Caki2 (cell line): ENCODE measurements at regions not wholly inside any gene's neighbourhood (a gene's known extent, or its start where the extent isn't known, plus 50 kb on each side); places are given as distances from the start of the nearest gene placed in this dataset.

Experiments
- DNase-seq: peaks from one replicate; pipeline ENCODE4 v3.0.0-alpha.2; 2015; ENCODE audit warnings: low read depth
- in situ Hi-C: cut with HindIII; loops from 2 replicates; pipeline ENCODE4 v1.10.0; 2016; ENCODE audit warnings: low sequenced_read_pairs, low pct_unique_long_range_greater_than_20kb, mixed read lengths

DNA sequence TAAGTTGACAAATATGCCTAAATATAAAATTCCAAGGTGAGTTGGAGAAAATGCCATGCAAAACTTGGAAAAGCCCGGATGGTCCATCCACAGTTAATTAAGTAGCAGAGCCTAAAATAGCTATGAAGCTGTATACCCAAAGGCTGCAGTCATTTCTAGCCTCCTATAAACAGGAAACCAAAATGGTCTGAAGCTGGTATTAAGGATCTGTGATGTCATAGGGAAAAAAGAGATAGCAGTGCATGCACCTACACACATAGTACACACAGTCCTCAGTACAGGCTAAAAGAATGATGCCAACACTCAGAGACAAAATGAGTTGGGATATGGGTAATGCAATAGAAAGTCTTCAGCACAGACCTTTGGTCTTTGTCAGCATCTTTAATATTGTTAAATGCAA is 736.9 kb downstream of the EFNB2 start:
- in situ Hi-C loops = no loop called here
- no peak for DNase-seq

DNA sequence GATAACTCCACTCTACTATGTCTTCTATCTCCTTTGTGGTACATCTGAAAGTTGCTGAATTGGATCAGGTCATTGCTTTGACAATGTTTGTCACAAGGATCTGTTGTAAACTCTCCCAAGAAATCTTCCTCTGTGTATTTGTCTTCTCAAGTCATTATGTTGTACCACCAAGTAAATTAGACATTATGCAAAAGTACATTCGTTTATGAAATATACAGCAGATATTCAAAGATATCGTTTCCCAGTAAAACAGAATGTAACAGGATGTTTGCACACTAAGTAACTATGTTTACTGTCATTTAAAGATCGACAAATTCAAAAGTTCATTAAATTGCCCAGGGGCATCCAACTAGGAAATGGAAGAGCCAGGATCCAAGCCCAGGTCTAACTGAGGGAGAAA is 739.4 kb downstream of the EFNB2 start:
- in situ Hi-C loops = no loop called here
- DNase-seq = no peak

DNA sequence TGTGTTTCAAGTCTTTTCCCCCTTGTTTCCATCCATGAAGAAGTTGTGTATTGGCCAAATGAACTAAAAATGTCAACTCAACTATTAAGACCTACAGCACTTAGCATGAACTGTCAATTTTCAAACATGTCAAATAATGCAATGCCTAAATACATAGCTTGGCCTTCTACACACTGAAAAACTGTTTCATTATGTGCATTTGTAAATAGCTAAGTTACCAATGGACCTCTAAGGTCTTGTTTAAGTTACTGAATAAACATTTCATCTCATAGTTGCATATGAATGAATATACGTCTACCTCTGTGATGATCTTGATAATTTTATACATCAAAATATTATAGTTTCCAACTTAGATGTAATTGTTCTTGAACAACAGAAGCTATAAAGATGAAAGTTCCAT is 744.5 kb downstream of the EFNB2 start:
- DNase-seq = no peak
- in situ Hi-C loops = no loop called here

DNA sequence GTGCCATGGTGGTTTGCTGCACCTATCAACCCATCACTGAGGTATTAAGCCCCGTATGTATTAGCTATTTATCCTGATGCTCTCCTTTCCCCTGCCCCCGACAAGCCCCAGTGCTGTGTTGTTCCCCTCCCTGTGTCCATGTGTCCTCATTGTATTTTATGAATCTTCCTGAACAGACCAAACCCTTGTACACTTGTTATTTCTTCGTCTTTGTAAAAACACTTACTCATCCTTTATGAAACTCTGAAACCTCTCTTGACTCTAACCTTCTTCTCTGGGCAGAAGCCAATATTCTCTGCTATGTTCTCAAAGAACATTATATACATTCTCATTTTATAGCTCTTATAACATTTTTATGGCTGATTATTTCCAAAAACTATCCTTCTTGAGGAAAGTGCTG is 746.9 kb downstream of the EFNB2 start:
- in situ Hi-C loops = no loop called here
- no peak for DNase-seq

DNA sequence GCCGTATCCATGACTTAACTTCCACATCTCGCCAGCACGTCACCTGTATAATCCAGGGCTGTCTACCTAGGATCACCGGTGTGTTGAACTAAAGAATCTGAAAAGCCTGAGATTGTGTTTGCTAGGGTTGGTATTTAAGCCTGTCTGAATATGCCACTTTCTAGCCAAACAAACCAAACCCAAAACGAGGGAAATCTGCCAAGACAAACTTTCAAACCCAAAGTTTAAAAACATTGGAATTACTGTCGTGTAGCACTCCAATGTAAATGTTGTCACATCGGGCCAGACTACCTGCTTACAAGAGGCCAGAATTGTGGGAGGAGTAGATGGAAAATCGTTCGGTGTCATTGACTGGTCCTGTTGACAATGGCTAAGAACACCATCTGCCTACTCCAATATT is 747.8 kb downstream of the EFNB2 start:
- no peak for DNase-seq
- in situ Hi-C loops = no loop called here

DNA sequence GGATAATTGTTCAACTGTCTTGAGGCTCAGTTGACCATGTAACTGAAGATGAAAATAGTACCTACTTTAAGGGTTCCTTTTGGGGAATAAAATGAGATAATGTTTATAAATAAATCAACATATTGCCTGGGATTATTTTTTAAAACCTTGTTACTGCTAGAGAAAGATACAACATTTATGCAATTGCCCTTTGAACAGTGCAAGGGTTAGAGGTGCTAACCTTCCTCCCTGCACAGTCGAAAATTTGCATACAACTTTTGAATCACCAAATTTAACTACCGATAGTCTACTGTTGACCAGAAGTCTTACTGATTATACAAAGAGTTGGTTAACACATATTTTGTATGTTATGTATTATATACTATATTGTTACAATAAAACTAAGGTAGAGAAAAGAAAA is 750.0 kb downstream of the EFNB2 start:
- no peak for DNase-seq
- in situ Hi-C loops = no loop called here

DNA sequence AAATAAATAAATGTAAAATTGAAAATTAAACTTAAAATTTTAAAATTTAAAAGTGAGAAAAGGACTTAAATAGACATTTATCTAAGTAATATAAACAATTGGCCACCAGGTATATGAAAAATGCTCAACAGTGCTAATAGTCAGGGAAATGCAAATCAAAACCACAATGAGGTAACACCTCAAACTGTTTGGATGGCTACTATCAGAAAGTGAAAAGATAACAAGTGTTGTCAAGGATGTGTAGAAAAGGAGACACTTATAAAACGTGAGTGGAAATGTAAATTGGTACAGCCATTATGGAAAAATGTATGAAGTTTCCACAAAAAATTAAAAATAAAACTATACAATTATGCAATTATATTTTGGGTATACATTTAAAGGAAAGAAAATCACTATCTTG is 752.2 kb downstream of the EFNB2 start:
- DNase-seq = no peak
- in situ Hi-C loops = no loop called here

DNA sequence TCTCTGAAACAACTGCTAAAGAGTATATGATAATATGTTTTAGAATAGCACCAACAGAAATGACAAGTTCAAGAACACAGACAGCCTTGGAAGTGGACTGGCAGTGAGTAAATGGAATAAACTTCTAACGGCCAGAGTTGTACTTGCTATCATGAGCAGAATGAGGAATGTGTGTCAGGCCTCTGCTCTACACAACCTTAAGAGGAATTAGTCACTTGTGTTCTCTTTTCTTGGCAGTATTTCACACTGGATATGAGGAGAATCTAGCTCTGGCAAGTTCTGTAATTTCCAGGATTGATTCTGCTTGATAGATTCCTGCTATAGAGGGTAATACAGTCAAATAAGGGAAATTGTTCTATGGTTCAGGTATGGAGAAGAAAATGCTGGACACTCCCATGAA is 757.3 kb downstream of the EFNB2 start:
- in situ Hi-C loops = no loop called here
- DNase-seq = no peak

DNA sequence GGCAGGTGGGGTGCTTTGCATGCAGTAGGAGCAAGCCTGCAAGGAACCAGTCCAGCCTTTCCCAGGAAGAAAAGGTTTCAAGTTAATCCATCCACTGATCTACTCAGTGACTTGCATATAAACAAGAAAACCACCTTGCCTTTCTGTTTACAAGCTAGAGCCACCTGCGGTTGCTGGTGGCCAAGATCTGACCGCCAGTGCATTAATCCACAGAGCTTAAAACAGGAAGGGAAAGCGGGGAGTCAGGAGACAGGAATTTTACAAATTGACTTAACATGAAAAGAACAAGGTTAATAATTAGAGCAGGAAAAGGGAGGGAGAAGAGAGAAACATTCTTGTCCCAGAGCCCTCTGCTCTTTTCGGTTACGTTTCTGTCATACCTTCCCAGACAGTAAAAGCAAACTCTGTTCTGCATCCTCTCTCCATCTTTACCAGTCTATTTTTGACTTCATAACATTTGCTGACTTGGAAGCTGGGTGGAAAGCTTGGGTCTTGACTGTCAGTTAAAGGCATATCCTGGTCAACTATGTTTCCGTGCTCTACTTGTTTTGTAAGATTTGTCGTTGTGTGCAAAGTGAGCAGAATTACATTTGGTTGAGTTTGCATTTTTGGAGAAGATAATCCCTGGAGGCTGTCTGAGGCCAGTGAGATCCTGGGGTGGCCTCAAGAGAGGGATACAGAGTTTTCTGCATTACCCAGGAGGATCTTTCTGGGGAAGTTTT is 760.6 kb downstream of the EFNB2 start:
- in situ Hi-C loops = no loop called here
- peak; percentile 95 for DNase-seq

DNA sequence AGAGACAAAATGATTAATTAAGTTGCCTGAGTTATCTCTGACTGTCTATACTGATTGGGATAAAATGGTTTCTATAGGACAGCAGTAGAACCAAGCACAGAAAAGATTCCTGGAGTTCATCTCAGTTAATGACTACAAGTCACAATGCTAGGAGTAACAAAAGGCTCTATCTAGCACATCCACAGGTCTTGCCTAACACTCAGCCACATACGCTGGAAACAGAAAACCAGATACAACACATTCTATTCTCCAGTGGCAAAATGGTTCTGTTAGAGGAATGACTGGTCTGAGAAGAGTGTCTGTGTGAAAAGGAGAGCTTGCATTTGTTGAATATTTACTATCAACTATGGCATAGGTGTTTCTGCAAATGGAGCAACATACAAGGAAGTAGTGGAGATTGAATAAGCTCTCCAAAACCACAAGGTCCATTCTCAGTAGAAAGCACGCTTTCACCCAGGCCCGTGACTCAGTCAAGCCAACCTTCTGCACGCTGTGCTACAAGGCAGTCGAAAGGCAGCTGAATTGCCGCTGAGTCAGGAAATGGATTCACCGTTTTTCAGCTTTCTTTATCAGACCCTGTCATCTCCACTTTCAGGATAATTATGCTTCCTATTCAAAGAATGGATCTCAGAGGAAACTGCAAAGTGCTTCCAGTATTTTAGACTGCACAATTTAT is 761.5 kb downstream of the EFNB2 start:
- in situ Hi-C loops = no loop called here
- peak; percentile 81 for DNase-seq

DNA sequence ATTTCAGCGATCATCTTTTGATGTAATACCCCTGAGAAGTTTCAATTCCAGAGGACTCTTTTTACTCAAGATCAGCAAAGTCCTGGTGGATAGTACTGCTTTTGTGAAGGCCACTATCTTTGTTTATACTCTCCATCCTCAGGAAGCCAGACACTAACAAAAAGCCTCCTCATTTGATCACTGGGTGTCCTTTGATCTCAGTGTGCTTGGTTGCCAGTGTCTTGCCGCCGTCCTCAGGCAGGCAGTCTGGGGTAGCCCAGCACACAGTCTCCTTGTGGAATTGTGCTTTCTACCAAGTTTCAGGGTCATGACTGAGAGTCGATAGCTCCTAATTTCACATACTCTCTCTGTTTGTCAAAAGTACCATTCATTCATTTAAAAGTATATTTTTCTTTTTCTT is 762.2 kb downstream of the EFNB2 start:
- no peak for DNase-seq
- in situ Hi-C loops = no loop called here

DNA sequence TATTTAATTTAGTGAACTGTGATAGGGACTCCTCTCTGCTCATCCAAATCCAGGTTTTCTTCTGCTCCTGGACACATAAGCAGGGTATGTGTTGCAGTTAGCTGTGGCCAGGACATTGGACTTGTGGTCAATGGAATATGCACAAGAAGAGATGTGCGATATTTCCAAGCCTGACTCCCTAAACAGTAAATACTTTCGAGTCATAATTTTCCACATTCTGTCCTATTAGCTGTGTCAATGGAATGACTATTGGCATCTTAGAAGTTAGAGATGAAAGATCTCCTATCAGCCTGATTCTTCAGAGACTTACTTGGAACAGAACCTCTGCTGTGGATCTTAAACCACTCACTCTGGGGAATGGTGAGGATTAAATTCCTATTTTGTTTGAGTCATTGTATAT is 771.0 kb downstream of the EFNB2 start:
- no peak for DNase-seq
- in situ Hi-C loops = no loop called here

DNA sequence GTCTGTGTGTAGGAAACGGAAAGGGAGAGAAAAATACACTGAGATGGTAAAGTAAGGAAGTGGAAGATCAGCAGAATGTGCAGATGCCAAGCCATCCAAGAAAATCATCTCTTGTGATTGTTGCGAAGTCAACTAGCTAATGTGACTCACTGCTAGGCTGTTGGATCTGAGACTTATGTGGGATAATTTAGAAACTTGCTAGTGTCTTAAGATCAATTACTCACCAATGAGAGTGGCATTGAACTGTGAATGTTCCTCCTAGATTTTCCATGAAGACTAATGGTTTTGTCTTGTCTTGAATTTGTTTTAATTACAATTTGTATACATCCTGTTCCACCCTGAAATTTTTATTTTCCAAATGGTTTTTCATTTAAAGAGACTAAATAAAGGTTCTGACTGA is 771.6 kb downstream of the EFNB2 start:
- DNase-seq = no peak
- in situ Hi-C loops = no loop called here

DNA sequence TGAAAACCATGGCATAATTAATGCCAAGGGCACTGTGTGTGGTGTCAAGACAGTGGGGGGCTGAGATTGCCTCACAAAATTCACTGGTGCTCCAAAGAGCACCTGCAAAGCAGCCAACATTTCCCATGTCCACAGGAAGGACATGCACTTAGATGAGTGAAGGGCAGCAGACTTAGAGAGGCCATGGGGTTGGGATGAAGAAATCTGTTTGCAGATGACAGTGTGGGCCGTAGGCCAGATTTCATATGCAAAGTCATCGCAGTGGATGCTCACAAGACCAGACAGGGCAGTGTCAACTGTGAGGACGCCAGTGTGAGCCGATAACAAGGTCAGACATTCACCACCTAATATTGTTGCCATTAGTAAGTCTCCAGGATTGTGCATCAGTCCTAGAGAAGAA is 773.4 kb downstream of the EFNB2 start:
- in situ Hi-C loops = no loop called here
- no peak for DNase-seq

DNA sequence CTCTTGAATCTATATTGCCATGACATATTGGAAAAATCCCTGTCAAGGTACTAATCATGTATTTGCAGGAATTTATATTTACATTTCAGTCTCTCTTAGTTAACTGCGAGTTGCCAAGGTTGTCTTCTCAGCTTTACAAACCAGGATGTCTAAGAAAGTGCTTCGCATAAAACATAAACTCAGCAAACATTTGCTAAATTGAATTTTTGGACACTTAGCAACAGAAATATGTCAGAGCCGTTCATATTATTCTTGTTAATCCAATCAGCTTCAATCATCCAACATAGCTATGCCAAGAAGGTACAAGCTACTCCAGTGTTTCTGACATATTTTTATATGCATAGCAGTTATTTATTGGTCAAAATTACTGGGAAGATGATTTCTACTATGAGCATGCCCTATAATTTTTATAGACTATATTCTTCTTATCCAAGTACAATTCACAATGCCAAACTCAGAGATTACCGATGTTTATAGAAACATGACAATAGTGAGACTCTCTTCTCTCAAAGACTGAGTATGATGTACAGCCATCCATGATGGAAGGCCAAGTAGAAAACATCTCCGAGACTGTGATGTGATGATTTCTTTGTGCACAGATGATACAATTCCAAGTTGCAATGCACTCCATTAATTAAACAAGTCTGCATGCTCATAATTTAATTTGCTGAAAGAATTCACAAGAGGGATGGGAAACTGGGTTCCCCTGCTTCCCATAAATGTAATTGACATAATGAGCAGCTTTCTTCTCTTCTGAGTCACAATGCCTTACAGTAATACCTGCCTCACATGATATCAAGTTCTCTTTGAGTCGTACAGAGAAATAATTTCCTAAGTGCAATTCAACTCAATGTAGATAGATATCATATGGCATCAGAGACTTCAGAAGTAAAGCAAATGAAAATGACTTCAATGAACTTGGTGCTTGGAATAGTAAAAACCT is 776.3 kb downstream of the EFNB2 start:
- DNase-seq = no peak
- in situ Hi-C loops = no loop called here

DNA sequence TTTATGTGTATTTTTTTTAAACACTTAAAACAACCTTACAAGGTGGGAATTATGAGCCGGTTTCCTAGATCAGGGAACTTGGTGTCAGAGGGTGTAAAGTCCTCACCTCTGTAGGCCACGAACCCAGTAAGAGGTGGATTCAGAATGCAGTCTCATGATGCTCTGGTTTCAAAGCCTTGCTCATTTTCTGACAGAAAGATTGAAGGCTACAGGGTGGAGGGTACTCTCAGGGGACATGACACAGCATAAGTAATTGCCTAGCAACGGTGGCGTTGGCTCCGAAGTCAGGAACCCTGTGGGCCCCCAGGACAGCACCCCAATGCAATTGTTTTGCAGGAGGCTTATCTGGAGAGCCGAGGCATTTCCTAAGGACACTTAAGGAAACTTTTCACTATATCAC is 794.7 kb downstream of the EFNB2 start:
- in situ Hi-C loops = no loop called here
- DNase-seq = no peak

DNA sequence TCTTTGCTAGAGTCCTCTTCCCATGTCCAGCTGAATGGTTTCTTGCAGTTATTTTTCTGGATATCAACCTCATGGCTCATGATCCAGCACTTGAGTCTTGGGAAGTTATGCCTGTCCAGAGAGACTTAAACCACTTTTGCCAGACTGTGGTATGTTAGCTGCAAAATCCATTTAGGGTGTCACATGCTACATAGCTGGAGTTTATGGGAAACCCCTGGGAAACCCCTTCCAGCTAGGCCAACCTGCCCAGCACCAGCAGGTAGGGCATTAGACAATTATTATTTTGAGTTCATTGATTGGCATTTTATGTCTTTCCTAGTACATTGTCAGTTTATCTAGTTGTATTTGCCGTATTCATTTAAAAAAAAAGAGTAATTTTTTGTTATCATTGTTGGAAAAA is 797.8 kb downstream of the EFNB2 start:
- in situ Hi-C loops = no loop called here

DNA sequence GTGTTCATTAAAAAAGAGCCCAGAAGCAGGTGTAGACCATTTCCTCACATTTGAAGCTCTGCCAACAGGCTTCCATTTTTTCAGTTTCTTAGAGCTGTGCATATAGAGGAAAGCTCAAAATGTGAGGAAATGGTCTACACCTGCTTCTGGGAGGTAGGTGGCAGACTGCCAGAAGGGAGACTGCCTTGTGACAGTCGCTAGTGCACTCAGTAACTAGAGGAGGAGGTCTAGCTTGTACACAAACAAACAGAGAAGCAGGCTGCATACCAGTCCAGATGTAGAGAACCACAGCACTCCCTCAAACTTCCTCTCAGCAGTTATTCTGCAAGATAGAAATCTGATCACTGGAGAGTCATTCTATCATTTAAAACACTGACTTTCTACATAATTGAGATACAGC is 800.2 kb downstream of the EFNB2 start:
- DNase-seq = no peak

More for the DNA sequence above, 797.8 kb downstream of the EFNB2 start:
- DNase-seq = no peak

DNA sequence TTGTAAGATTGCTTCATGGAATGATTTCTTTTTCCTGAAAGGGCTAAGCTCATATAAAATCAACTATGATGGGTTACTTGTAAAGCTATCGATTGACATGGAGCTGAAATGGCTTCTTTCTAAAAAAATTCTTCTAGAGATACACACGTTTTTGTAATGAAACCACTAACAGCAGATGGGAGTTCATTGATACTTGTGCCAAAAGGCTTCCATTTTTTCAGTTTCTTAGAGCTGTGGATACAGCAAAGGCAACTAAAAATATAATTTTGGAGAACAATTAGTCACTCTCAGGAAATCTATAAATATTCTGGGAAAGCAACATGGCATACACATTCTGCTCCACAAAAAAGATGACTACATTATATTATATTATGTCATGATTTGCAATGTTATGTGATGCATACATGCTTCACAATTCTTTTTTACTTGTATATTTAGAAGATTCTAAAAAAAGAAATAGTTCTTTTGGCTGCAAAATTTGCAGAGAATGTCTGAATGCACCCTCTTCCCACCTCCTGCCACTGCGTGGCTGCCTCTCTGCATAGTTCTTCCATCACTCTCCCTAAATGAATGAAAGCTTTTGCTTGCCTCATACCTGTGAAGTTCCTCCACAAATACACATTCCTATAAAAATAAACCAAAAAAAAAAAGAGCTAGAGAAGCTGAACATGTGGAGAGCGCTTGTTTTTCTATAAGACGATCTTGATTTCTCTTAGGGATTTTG is 802.5 kb downstream of the EFNB2 start:
- DNase-seq = no peak
- in situ Hi-C loops = no loop called here

More for the DNA sequence above, 800.2 kb downstream of the EFNB2 start:
- in situ Hi-C loops = no loop called here
